ENCODE measurements at regions not wholly inside any gene's neighbourhood (a gene's known extent, or its start where the extent isn't known, plus 50 kb on each side); places are given as distances from the start of the nearest gene placed in this dataset.
"Not testable (repeated sequence)": the region's sequence is repeated elsewhere in the genome, so short reads cannot be mapped to it uniquely, and the experiment has no call there.

- no peak for DNase-seq (ENCODE audit: low read depth)
These were observed 309.2 kb upstream of the SATB1 start for GRCh38 chr3:18734309-18734708.

- no peak for DNase-seq (ENCODE audit: low read depth)
These were observed 307.3 kb upstream of the SATB1 start for GRCh38 chr3:18732474-18732873.

- no peak for DNase-seq (ENCODE audit: low read depth)
These were observed 305.4 kb upstream of the SATB1 start for GRCh38 chr3:18730491-18730890.

GRCh38 chr3:18729671-18730070 lies 304.5 kb upstream of the SATB1 start:
- no peak for DNase-seq (ENCODE audit: low read depth)

GRCh38 chr3:18725668-18726407 lies 300.7 kb upstream of the SATB1 start:
- no peak for DNase-seq (ENCODE audit: low read depth)

GRCh38 chr3:18724456-18724855 lies 299.3 kb upstream of the SATB1 start:
- DNase-seq (ENCODE audit: low read depth): no peak

- DNase-seq (ENCODE audit: low read depth): no peak
These were observed 298.2 kb upstream of the SATB1 start for GRCh38 chr3:18723206-18723810.

- DNase-seq (ENCODE audit: low read depth): no peak
These were observed 295.4 kb upstream of the SATB1 start for GRCh38 chr3:18720543-18720942.

GRCh38 chr3:18717598-18717997 lies 292.5 kb upstream of the SATB1 start:
- DNase-seq (ENCODE audit: low read depth): no peak

- no peak for DNase-seq (ENCODE audit: low read depth)
These were observed 291.7 kb upstream of the SATB1 start for GRCh38 chr3:18716821-18717220.

GRCh38 chr3:18716101-18716500 lies 291.0 kb upstream of the SATB1 start:
- DNase-seq (ENCODE audit: low read depth): no peak

- no peak for DNase-seq (ENCODE audit: low read depth)
These were observed 290.1 kb upstream of the SATB1 start for GRCh38 chr3:18715208-18715607.

- DNase-seq (ENCODE audit: low read depth): no peak
These were observed 288.4 kb upstream of the SATB1 start for GRCh38 chr3:18713577-18713951.

- no peak for DNase-seq (ENCODE audit: low read depth)
These were observed 287.8 kb upstream of the SATB1 start for GRCh38 chr3:18712713-18713576.

- DNase-seq (ENCODE audit: low read depth): no peak
These were observed 279.2 kb upstream of the SATB1 start for GRCh38 chr3:18704326-18704725.

- no peak for DNase-seq (ENCODE audit: low read depth)
These were observed 278.7 kb upstream of the SATB1 start for GRCh38 chr3:18703798-18704197.

GRCh38 chr3:18693588-18694329 lies 268.6 kb upstream of the SATB1 start:
- not testable (repeated sequence) for DNase-seq (ENCODE audit: low read depth)

GRCh38 chr3:18687286-18687685 lies 262.1 kb upstream of the SATB1 start:
- no peak for DNase-seq (ENCODE audit: low read depth)

- DNase-seq (ENCODE audit: low read depth): no peak
These were observed 258.8 kb upstream of the SATB1 start for GRCh38 chr3:18683900-18684299.

- DNase-seq (ENCODE audit: low read depth): no peak
These were observed 256.7 kb upstream of the SATB1 start for GRCh38 chr3:18681818-18682345.

- DNase-seq (ENCODE audit: low read depth): no peak
These were observed 255.6 kb upstream of the SATB1 start for GRCh38 chr3:18680758-18681157.

GRCh38 chr3:18679238-18679637 lies 254.1 kb upstream of the SATB1 start:
- DNase-seq (ENCODE audit: low read depth): no peak
